ENCODE measurements at regions not wholly inside any gene's neighbourhood (a gene's known extent, or its start where the extent isn't known, plus 50 kb on each side); places are given as distances from the start of the nearest gene placed in this dataset.

DNA sequence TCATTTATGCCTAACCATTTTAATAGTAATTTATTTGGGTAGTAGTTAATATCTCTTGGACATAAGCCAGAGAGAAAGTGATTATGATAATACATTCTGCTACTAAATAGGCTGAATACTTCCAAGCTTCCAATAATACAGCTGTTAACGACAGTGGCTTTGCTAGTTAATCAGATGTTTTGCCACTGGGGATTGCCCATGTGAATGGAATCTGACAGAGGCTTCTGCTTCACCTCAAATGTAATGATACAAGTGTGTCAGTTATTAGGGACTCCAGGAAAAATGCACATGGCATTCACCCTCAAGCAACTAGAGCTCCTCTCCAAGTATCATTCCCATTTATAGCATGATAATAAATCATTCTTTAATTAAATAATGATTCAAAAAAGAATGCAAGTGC, 185.0 kb upstream of the TMEFF2 start:
- TF ChIP-seq, protein P1, sequence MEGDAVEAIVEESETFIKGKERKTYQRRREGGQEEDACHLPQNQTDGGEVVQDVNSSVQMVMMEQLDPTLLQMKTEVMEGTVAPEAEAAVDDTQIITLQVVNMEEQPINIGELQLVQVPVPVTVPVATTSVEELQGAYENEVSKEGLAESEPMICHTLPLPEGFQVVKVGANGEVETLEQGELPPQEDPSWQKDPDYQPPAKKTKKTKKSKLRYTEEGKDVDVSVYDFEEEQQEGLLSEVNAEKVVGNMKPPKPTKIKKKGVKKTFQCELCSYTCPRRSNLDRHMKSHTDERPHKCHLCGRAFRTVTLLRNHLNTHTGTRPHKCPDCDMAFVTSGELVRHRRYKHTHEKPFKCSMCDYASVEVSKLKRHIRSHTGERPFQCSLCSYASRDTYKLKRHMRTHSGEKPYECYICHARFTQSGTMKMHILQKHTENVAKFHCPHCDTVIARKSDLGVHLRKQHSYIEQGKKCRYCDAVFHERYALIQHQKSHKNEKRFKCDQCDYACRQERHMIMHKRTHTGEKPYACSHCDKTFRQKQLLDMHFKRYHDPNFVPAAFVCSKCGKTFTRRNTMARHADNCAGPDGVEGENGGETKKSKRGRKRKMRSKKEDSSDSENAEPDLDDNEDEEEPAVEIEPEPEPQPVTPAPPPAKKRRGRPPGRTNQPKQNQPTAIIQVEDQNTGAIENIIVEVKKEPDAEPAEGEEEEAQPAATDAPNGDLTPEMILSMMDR (IDR thresholded peaks at IDR 0.05) = no peak
- TF ChIP-seq POLR2A (IDR thresholded peaks at IDR 0.05) = no peak
